Brain microvascular endothelial cell (primary cell): ENCODE measurements at regions not wholly inside any gene's neighbourhood (a gene's known extent, or its start where the extent isn't known, plus 50 kb on each side); places are given as distances from the start of the nearest gene placed in this dataset.

ENCODE experiments used
- DNase-seq: peaks from one replicate; pipeline ENCODE4 v3.0.0-alpha.2; 2020
- H3K27ac ChIP-seq: fragments of 250-450 bp; sonication (Bioruptor Pico); 2 replicates; pipeline ENCODE4 v1.5.1; 2020; ENCODE audit warnings: mild to moderate bottlenecking, moderate library complexity
- H3K27me3 ChIP-seq: fragments of 250-450 bp; sonication (Bioruptor Pico); replicated peaks from 2 replicates; pipeline ENCODE4 v1.5.1; 2020; ENCODE audit warnings: mild to moderate bottlenecking
- H3K36me3 ChIP-seq: fragments of 250-450 bp; sonication (Bioruptor Pico); replicated peaks from 2 replicates; pipeline ENCODE4 v1.5.1; 2020; ENCODE audit warnings: mild to moderate bottlenecking
- H3K4me3 ChIP-seq: 2 replicates; pipeline ENCODE4 v1.5.1; 2011; ENCODE audit warnings: low read depth, mild to moderate bottlenecking, control low read depth, low read length, moderate library complexity
- CTCF ChIP-seq: IDR thresholded peaks from 2 replicates; pipeline ENCODE4 v1.5.1; 2011; ENCODE audit warnings: low read depth, mild to moderate bottlenecking, moderate library complexity, low read length, control low read depth, inconsistent platforms; ENCODE audit errors: missing control alignments
- in situ Hi-C: cut with HindIII; loops from 2 replicates; pipeline ENCODE4 v1.10.0; 2017; ENCODE audit warnings: low sequenced_read_pairs, low pct_ligation_motif_present

DNA sequence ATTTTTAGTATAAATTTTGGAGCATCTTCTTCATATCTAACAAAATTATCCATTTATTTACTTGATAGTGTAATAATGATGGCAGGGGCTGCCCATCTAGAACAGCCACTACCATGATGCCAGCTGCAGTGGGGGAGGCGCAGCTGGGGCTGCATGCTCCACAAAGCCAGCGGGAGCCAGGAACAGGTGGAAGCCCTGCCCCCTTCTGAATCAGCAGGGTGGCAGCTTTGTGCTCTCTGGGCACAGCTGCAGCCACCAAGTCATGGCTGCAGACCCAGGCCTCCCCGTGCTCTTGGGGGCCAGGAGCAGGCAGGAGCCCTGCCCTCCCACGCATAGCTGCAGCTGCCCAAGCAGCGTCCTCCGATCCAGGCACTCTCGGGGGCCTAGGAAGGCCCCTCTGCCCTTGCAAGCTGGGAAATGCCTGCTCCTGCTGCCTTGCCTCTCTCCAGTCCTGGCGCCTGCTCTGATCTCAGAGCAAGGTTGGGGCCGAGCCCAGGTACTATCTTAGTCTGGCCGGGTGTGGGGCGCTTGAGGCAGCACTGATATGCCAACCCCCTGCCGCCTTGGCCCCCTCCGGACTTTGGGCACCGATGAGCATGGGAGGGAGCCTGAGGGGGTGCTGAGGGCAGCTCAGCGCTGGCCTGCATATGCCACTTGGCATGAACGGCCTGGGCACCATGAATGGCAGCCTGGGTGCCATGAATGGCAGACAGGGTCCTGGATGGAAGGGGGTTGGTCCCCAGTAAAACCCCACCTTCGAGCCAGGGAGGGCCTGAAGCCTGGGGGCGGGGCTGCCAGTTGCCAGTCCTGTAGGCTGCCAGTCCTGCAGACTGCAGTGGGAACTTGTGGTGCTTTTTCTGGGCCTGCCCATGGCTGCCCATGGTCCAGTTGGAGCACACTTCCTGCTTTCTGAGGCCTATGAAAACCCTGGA lies 1110.8 kb upstream of the POT1 start:
- no peak overlapping the region for H3K4me3 ChIP-seq
- in situ Hi-C loops = no loop called here
- H3K27ac ChIP-seq = no peak overlapping the region
- no peak for DNase-seq
- TF ChIP-seq CTCF = no peak
- no peaks in the 10 kb centered on the region for H3K36me3 ChIP-seq
- no peaks in the 10 kb centered on the region for H3K27me3 ChIP-seq

GRCh38 chr7:126026421-126027088 lies 1096.9 kb upstream of the POT1 start:
- Histone ChIP-seq H3K27me3 (no peaks in the 10 kb centered on the region), H3K27ac (no peak overlapping the region), H3K4me3 (no peak overlapping the region), H3K36me3 (no peaks in the 10 kb centered on the region)
- in situ Hi-C loops = no loop called here
- no peak for TF ChIP-seq CTCF
- no peak for DNase-seq

- no peak for TF ChIP-seq CTCF
- no peaks in the 10 kb centered on the region for H3K27me3 ChIP-seq
- no peak for DNase-seq
- H3K36me3 ChIP-seq = no peaks in the 10 kb centered on the region
- no peak overlapping the region for H3K27ac ChIP-seq
- in situ Hi-C loops = no loop called here
- no peak overlapping the region for H3K4me3 ChIP-seq
Measured at GRCh38 chr7:126022452-126022851, 1092.8 kb upstream of the POT1 start.

GRCh38 chr7:126016722-126017121 lies 1087.1 kb upstream of the POT1 start:
- Histone ChIP-seq H3K36me3 (no peaks in the 10 kb centered on the region), H3K27ac (no peak overlapping the region), H3K4me3 (no peak overlapping the region), H3K27me3 (no peaks in the 10 kb centered on the region)
- in situ Hi-C loops = no loop called here
- DNase-seq = peak; percentile 29
- no peak for TF ChIP-seq CTCF

GRCh38 chr7:126005064-126005463 lies 1075.4 kb upstream of the POT1 start:
- TF ChIP-seq CTCF = no peak
- DNase-seq = no peak
- Histone ChIP-seq H3K27ac (no peak overlapping the region), H3K4me3 (no peak overlapping the region), H3K36me3 (no peaks in the 10 kb centered on the region), H3K27me3 (no peaks in the 10 kb centered on the region)
- in situ Hi-C loops = no loop called here
